ENCODE measurements at regions not wholly inside any gene's neighbourhood (a gene's known extent, or its start where the extent isn't known, plus 50 kb on each side); places are given as distances from the start of the nearest gene placed in this dataset.

DNA sequence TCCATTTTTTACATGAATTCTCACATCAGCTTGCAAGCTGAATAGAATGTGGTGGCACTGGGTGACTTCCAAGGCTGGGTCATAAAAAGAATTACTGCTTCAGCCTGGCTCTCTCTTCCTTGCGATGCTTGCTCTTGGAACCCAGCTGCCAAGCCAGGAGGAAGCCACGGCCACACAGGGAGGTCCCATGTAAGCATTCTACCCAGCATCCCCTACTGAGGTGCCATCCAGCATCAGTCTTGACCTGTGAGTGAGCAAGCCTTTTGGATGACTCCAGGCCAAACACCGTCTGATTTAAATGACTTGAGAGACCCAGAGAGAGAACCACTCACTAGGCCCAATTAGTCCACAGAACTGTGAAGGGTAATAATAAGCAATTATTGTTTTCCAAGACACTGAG is 750.3 kb upstream of the RAB6C start:
- Histone ChIP-seq H3K9me3 (ENCODE audit: insufficient read depth, low read length) (no peaks in the 10 kb centered on the region), H3K9ac (ENCODE audit: low read length) (no peak overlapping the region), H2AFZ (ENCODE audit: low read depth, low read length, severe bottlenecking) (no peak overlapping the region), H3K27ac (ENCODE audit: low read depth, low read length) (no peak overlapping the region), H3K79me2 (ENCODE audit: insufficient read depth, low read length) (no peaks in the 10 kb centered on the region), H3K4me3 (ENCODE audit: insufficient read depth, low read length, poor library complexity, severe bottlenecking) (no peak overlapping the region), H3K4me2 (ENCODE audit: low read depth, low read length, poor library complexity, severe bottlenecking) (no peak overlapping the region), H4K20me1 (ENCODE audit: low read depth, low read length) (no peaks in the 10 kb centered on the region), H3K27me3 (ENCODE audit: low read length) (no peaks in the 10 kb centered on the region), H3K36me3 (ENCODE audit: low read length) (no peaks in the 10 kb centered on the region), H3K9me2 (replicated peaks; ENCODE audit: insufficient read depth, low read length) (no peaks in the 10 kb centered on the region), H3F3A (ENCODE audit: insufficient read depth) (no peaks in the 10 kb centered on the region)
- TF ChIP-seq, protein P1, sequence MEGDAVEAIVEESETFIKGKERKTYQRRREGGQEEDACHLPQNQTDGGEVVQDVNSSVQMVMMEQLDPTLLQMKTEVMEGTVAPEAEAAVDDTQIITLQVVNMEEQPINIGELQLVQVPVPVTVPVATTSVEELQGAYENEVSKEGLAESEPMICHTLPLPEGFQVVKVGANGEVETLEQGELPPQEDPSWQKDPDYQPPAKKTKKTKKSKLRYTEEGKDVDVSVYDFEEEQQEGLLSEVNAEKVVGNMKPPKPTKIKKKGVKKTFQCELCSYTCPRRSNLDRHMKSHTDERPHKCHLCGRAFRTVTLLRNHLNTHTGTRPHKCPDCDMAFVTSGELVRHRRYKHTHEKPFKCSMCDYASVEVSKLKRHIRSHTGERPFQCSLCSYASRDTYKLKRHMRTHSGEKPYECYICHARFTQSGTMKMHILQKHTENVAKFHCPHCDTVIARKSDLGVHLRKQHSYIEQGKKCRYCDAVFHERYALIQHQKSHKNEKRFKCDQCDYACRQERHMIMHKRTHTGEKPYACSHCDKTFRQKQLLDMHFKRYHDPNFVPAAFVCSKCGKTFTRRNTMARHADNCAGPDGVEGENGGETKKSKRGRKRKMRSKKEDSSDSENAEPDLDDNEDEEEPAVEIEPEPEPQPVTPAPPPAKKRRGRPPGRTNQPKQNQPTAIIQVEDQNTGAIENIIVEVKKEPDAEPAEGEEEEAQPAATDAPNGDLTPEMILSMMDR (IDR thresholded peaks at IDR 0.05; ENCODE audit: insufficient read depth, low read length, poor library complexity, severe bottlenecking), result no peak

GRCh38 chr2:129229830-129230441 is 749.5 kb upstream of the RAB6C start:
- no peaks in the 10 kb centered on the region for H3K9me3 ChIP-seq (ENCODE audit: insufficient read depth, low read length)
- H3K4me2 ChIP-seq (ENCODE audit: low read depth, low read length, poor library complexity, severe bottlenecking), result no peak overlapping the region
- H3K36me3 ChIP-seq (ENCODE audit: low read length), result no peaks in the 10 kb centered on the region
- no peaks in the 10 kb centered on the region for H3K79me2 ChIP-seq (ENCODE audit: insufficient read depth, low read length)
- H3K9ac ChIP-seq (ENCODE audit: low read length), result no peak overlapping the region
- H3F3A ChIP-seq (ENCODE audit: insufficient read depth), result no peaks in the 10 kb centered on the region
- no peaks in the 10 kb centered on the region for H3K27me3 ChIP-seq (ENCODE audit: low read length)
- no peak overlapping the region for H3K4me3 ChIP-seq (ENCODE audit: insufficient read depth, low read length, poor library complexity, severe bottlenecking)
- H2AFZ ChIP-seq (ENCODE audit: low read depth, low read length, severe bottlenecking), result no peak overlapping the region
- TF ChIP-seq, protein P1 (IDR thresholded peaks at IDR 0.05; ENCODE audit: insufficient read depth, low read length, poor library complexity, severe bottlenecking), result no peak
- TF ChIP-seq EZH2phosphoT487 (conservative IDR thresholded peaks at IDR 0.05; ENCODE audit: low read length), result no peak
- no peak overlapping the region for H3K27ac ChIP-seq (ENCODE audit: low read depth, low read length)
- no peaks in the 10 kb centered on the region for H3K9me2 ChIP-seq (replicated peaks; ENCODE audit: insufficient read depth, low read length)
- no peaks in the 10 kb centered on the region for H4K20me1 ChIP-seq (ENCODE audit: low read depth, low read length)

DNA sequence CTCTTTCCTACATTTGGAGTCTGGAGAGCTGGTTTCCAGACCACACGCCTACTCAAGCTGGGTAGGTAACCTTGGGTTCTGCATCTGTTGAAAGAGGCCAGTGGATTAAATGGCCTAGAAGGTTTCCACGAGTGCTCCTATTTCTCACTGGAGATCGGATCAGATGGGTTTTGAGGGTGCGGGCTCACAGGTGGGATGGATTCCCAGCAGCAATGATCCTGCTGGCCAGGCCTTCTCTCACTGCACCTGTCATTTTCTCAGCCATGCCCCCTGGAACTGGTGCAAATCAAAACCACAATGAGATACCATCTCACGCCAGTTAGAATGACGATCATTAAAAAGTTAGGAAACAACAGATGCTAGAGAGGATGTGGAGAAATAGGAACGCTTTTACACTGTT is 747.5 kb upstream of the RAB6C start:
- no peak overlapping the region for H3K9ac ChIP-seq (ENCODE audit: low read length)
- H3K4me2 ChIP-seq (ENCODE audit: low read depth, low read length, poor library complexity, severe bottlenecking), result no peak overlapping the region
- H3K9me2 ChIP-seq (replicated peaks; ENCODE audit: insufficient read depth, low read length), result no peaks in the 10 kb centered on the region
- H2AFZ ChIP-seq (ENCODE audit: low read depth, low read length, severe bottlenecking), result no peak overlapping the region
- H3K4me3 ChIP-seq (ENCODE audit: insufficient read depth, low read length, poor library complexity, severe bottlenecking), result no peak overlapping the region
- no peak overlapping the region for H3K27ac ChIP-seq (ENCODE audit: low read depth, low read length)
- H3F3A ChIP-seq (ENCODE audit: insufficient read depth), result no peaks in the 10 kb centered on the region
- no peaks in the 10 kb centered on the region for H4K20me1 ChIP-seq (ENCODE audit: low read depth, low read length)
- H3K9me3 ChIP-seq (ENCODE audit: insufficient read depth, low read length), result no peaks in the 10 kb centered on the region
- no peaks in the 10 kb centered on the region for H3K36me3 ChIP-seq (ENCODE audit: low read length)
- H3K79me2 ChIP-seq (ENCODE audit: insufficient read depth, low read length), result no peaks in the 10 kb centered on the region
- no peak for TF ChIP-seq EZH2phosphoT487 (conservative IDR thresholded peaks at IDR 0.05; ENCODE audit: low read length)
- TF ChIP-seq, protein P1 (IDR thresholded peaks at IDR 0.05; ENCODE audit: insufficient read depth, low read length, poor library complexity, severe bottlenecking), result no peak
- no peaks in the 10 kb centered on the region for H3K27me3 ChIP-seq (ENCODE audit: low read length)
